Caco-2 (cell line): ENCODE measurements at regions not wholly inside any gene's neighbourhood (a gene's known extent, or its start where the extent isn't known, plus 50 kb on each side); places are given as distances from the start of the nearest gene placed in this dataset.
"Not testable (repeated sequence)": the region's sequence is repeated elsewhere in the genome, so short reads cannot be mapped to it uniquely, and the experiment has no call there.

ENCODE experiments used
- BruUV-seq: library from RNA; stranded (reverse); fragments of 400-500 nt; replicated peaks from 2 replicates; lab custom pipeline; 2021; lab: Mats Ljungman, UMichigan
- CTCF ChIA-PET: fragments of 300-600 bp; sonication (Branson Sonifier 250); formaldehyde crosslinking; loops from one replicate; lab custom pipeline; 2022; ENCODE audit warnings: antibody characterized with exemption; lab: Charles Lee
- POLR2A ChIA-PET: fragments of 300-600 bp; sonication (Branson Sonifier 250); formaldehyde crosslinking; loops from one replicate; lab custom pipeline; 2022; ENCODE audit warnings: antibody characterized with exemption; lab: Charles Lee
- DNase-seq, 2 experiments: peaks; one replicate each; pipeline versions ENCODE4 v3.0.0 to v3.0.0-alpha.2; 2020 to 2022
- H3K27me3 ChIP-seq: replicated peaks from 2 replicates; pipeline ENCODE4 v1.6.0; 2011; ENCODE audit warnings: low read length; ENCODE audit not compliant: control insufficient read depth, insufficient read depth
- H3K36me3 ChIP-seq: 2 replicates; pipeline ENCODE4 v1.5.1; 2011; ENCODE audit warnings: low read length; ENCODE audit not compliant: control insufficient read depth, insufficient read depth
- H3K4me1 ChIP-seq: fragments of 250-450 bp; sonication (Bioruptor Pico); 2 replicates; pipeline ENCODE4 v1.5.1; 2020; ENCODE audit warnings: mild to moderate bottlenecking
- H3K4me3 ChIP-seq: 2 replicates; pipeline ENCODE4 v1.5.1; 2011; ENCODE audit warnings: low read depth, mild to moderate bottlenecking, control low read depth, low read length
- H3K9me3 ChIP-seq: fragments of 250-450 bp; sonication (Bioruptor Pico); 2 replicates; pipeline ENCODE4 v1.5.1; 2020; ENCODE audit warnings: mild to moderate bottlenecking, moderate library complexity
- H3K27ac Mint-ChIP-seq: one replicate; pipeline ENCODE4 v1.8.0; 2022; ENCODE audit warnings: mixed read lengths; ENCODE audit not compliant: unreplicated experiment
- H3K27me3 Mint-ChIP-seq: one replicate; pipeline ENCODE4 v1.8.0; 2022; ENCODE audit warnings: mixed read lengths; ENCODE audit not compliant: insufficient read depth, unreplicated experiment
- H3K36me3 Mint-ChIP-seq: one replicate; pipeline ENCODE4 v1.8.0; 2022; ENCODE audit warnings: mild to moderate bottlenecking, mixed read lengths; ENCODE audit not compliant: insufficient read depth, unreplicated experiment
- H3K4me1 Mint-ChIP-seq: one replicate; pipeline ENCODE4 v1.8.0; 2022; ENCODE audit warnings: low read depth, mixed read lengths; ENCODE audit not compliant: unreplicated experiment
- H3K4me3 Mint-ChIP-seq: one replicate; pipeline ENCODE4 v1.8.0; 2022; ENCODE audit warnings: mild to moderate bottlenecking, moderate library complexity, mixed read lengths; ENCODE audit not compliant: unreplicated experiment
- H3K9me3 Mint-ChIP-seq: one replicate; pipeline ENCODE4 v1.8.0; 2022; ENCODE audit warnings: mixed read lengths; ENCODE audit not compliant: unreplicated experiment
- CTCF ChIP-seq, 2 experiments: fragments of 200-600 bp in 1 of 2; IDR thresholded peaks; 1 replicate in 1 of 2; 2 replicates in 1 of 2; pipeline versions ENCODE4 v1.5.1 to v1.8.0; 2011 to 2022; ENCODE audit warnings: antibody characterized with exemption in 1 of 2, control low read depth in 1 of 2, inconsistent platforms in 1 of 2, low read depth in 1 of 2, low read length in 1 of 2, mild to moderate bottlenecking in 1 of 2, moderate library complexity in 1 of 2; ENCODE audit not compliant: insufficient read depth in 1 of 2, severe bottlenecking in 1 of 2, unreplicated experiment in 1 of 2
- intact Hi-C: fragments of 100-400 bp; cut with micrococcal nuclease; formaldehyde crosslinking; loops from one replicate; pipeline ENCODE4 v1.10.0; 2022; ENCODE audit not compliant: unreplicated experiment

GRCh38 chr18:22528291-22528690, 110.6 kb upstream of the CTAGE1 start:
- TF ChIP-seq CTCF (IDR thresholded peaks at IDR 0.05; ENCODE audit: insufficient read depth in 1 of 2, low read depth in 1 of 2, low read length in 1 of 2, severe bottlenecking in 1 of 2, unreplicated experiment in 1 of 2), result no peak
- H3K27me3 Mint-ChIP-seq, result no peaks in the 10 kb centered on the region
- H3K27ac Mint-ChIP-seq, result no peak overlapping the region
- H3K36me3 ChIP-seq, result no peaks in the 10 kb centered on the region
- H3K4me3 Mint-ChIP-seq, result no peak overlapping the region
- BruUV-seq, result no TSS peak
- H3K4me1 Mint-ChIP-seq, result no peaks in the 10 kb centered on the region
- H3K9me3 Mint-ChIP-seq, result peaks cover 10% of the 10 kb centered on the region
- CTCF ChIA-PET, result no interaction called here
- no peaks in the 10 kb centered on the region for H3K4me1 ChIP-seq
- no peak for DNase-seq
- intact Hi-C loops, result no loop called here
- H3K9me3 ChIP-seq, result no peaks in the 10 kb centered on the region
- H3K36me3 Mint-ChIP-seq, result no peaks in the 10 kb centered on the region
- no peaks in the 10 kb centered on the region for H3K27me3 ChIP-seq
- no peak overlapping the region for H3K4me3 ChIP-seq
- POLR2A ChIA-PET, result no interaction called here

GRCh38 chr18:22534706-22535105, 117.0 kb upstream of the CTAGE1 start:
- H3K4me1 ChIP-seq, H3K4me3 ChIP-seq, H3K36me3 ChIP-seq, POLR2A ChIA-PET, H3K36me3 Mint-ChIP-seq, H3K4me1 Mint-ChIP-seq, H3K4me3 Mint-ChIP-seq, intact Hi-C loops, H3K27me3 ChIP-seq, H3K27me3 Mint-ChIP-seq, H3K9me3 Mint-ChIP-seq, BruUV-seq, DNase-seq, H3K27ac Mint-ChIP-seq, CTCF ChIA-PET, H3K9me3 ChIP-seq: not testable (repeated sequence)

GRCh38 chr18:22536558-22536957, 118.8 kb upstream of the CTAGE1 start:
- no peaks in the 10 kb centered on the region for H3K4me1 ChIP-seq
- no peak for DNase-seq
- ChIA-PET POLR2A (no interaction called here), CTCF (no interaction called here)
- no peak overlapping the region for H3K4me3 ChIP-seq
- no TSS peak for BruUV-seq
- Mint-ChIP-seq H3K27me3 (no peaks in the 10 kb centered on the region), H3K4me1 (no peaks in the 10 kb centered on the region), H3K9me3 (no peaks in the 10 kb centered on the region), H3K27ac (no peak overlapping the region), H3K4me3 (no peak overlapping the region), H3K36me3 (no peaks in the 10 kb centered on the region)
- intact Hi-C loops, result no loop called here
- H3K27me3 ChIP-seq, result no peaks in the 10 kb centered on the region
- TF ChIP-seq CTCF (IDR thresholded peaks at IDR 0.05; ENCODE audit: insufficient read depth in 1 of 2, low read depth in 1 of 2, low read length in 1 of 2, severe bottlenecking in 1 of 2, unreplicated experiment in 1 of 2), result no peak
- no peaks in the 10 kb centered on the region for H3K36me3 ChIP-seq
- H3K9me3 ChIP-seq, result no peaks in the 10 kb centered on the region

GRCh38 chr18:22538426-22538825, 120.7 kb upstream of the CTAGE1 start:
- Mint-ChIP-seq H3K36me3 (no peaks in the 10 kb centered on the region), H3K27me3 (no peaks in the 10 kb centered on the region), H3K4me3 (no peak overlapping the region), H3K4me1 (no peaks in the 10 kb centered on the region), H3K9me3 (no peaks in the 10 kb centered on the region), H3K27ac (no peak overlapping the region)
- intact Hi-C loops, result no loop called here
- ChIA-PET CTCF (no interaction called here), POLR2A (no interaction called here)
- TF ChIP-seq CTCF (IDR thresholded peaks at IDR 0.05; ENCODE audit: insufficient read depth in 1 of 2, low read depth in 1 of 2, low read length in 1 of 2, severe bottlenecking in 1 of 2, unreplicated experiment in 1 of 2), result no peak
- no peaks in the 10 kb centered on the region for H3K9me3 ChIP-seq
- BruUV-seq, result no TSS peak
- DNase-seq, result no peak
- H3K36me3 ChIP-seq, result no peaks in the 10 kb centered on the region
- H3K4me1 ChIP-seq, result no peaks in the 10 kb centered on the region
- H3K27me3 ChIP-seq, result no peaks in the 10 kb centered on the region
- H3K4me3 ChIP-seq, result no peak overlapping the region
